SK-N-SH (cell line): ENCODE measurements at regions not wholly inside any gene's neighbourhood (a gene's known extent, or its start where the extent isn't known, plus 50 kb on each side); places are given as distances from the start of the nearest gene placed in this dataset.

Source experiments
- CHD2 ChIP-seq: fragments of 150-350 bp; IDR thresholded peaks from 2 replicates; pipeline ENCODE4 v1.6.1; 2018; ENCODE audit warnings: low read length; ENCODE audit not compliant: partially characterized antibody
- EP300 ChIP-seq, 2 experiments: IDR thresholded peaks; 2 replicates each; pipeline versions ENCODE4 v1.4.0 to v1.6.1; 2012; ENCODE audit warnings: borderline replicate concordance in 1 of 2, low read depth in 1 of 2, low read length in 1 of 2
- JUND ChIP-seq: IDR thresholded peaks from 2 replicates; pipeline ENCODE4 v1.4.0; 2012
- MEF2A ChIP-seq: IDR thresholded peaks from 2 replicates; pipeline ENCODE4 v1.4.0; 2012; ENCODE audit warnings: low read depth, borderline replicate concordance
- NRF1 ChIP-seq: IDR thresholded peaks from 2 replicates; pipeline ENCODE4 v1.6.1; 2012; ENCODE audit warnings: low read depth, mild to moderate bottlenecking, low read length
- SIN3A ChIP-seq: IDR thresholded peaks from 2 replicates; pipeline ENCODE4 v1.6.1; 2012; ENCODE audit warnings: low read depth, mild to moderate bottlenecking, low read length, moderate library complexity, borderline replicate concordance
- TAF1 ChIP-seq: IDR thresholded peaks from 2 replicates; pipeline ENCODE4 v1.6.1; 2012; ENCODE audit warnings: low read depth, mild to moderate bottlenecking, low read length, moderate library complexity, borderline replicate concordance
- YY1 ChIP-seq: IDR thresholded peaks from 2 replicates; pipeline ENCODE4 v1.4.0; 2012; ENCODE audit warnings: low read depth, mild to moderate bottlenecking
- TF ChIP-seq, protein P1 (sequence below): fragments of 200-600 bp; sonication (generic); IDR thresholded peaks from 2 replicates; pipeline ENCODE4 v1.6.1; 2017; ENCODE audit warnings: antibody characterized with exemption, mild to moderate bottlenecking, moderate library complexity
- TF ChIP-seq, protein P2 (sequence below): IDR thresholded peaks from 2 replicates; pipeline ENCODE4 v1.4.0; 2012; ENCODE audit warnings: low read depth

DNA sequence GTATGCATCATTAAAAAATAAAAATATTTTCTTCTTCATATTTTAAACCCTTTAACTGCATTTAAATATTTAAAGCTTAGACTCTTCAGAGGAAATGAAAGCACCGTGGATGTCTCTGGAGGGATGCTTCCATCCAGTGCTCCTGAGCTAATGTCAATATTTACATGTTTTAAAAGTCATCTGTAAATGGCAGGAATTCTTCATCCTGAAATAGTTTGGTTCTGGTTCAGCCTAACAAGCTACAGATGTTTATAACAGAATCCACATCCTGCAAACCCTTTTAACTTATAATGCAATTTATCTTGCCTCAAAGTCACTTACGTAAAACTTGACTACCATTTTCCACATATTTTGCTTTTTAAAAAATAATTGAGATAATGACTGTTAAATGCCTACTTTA, 1207.3 kb downstream of the SLC16A7 start:
- TF ChIP-seq JUND (no peak), TAF1 (no peak), EP300 (IDR thresholded peaks at IDR 0.05; ENCODE audit: borderline replicate concordance in 1 of 2, low read depth in 1 of 2, low read length in 1 of 2) (no peak), CHD2 (no peak), YY1 (no peak), MEF2A (no peak), SIN3A (no peak), NRF1 (no peak)
- TF ChIP-seq, protein P1, sequence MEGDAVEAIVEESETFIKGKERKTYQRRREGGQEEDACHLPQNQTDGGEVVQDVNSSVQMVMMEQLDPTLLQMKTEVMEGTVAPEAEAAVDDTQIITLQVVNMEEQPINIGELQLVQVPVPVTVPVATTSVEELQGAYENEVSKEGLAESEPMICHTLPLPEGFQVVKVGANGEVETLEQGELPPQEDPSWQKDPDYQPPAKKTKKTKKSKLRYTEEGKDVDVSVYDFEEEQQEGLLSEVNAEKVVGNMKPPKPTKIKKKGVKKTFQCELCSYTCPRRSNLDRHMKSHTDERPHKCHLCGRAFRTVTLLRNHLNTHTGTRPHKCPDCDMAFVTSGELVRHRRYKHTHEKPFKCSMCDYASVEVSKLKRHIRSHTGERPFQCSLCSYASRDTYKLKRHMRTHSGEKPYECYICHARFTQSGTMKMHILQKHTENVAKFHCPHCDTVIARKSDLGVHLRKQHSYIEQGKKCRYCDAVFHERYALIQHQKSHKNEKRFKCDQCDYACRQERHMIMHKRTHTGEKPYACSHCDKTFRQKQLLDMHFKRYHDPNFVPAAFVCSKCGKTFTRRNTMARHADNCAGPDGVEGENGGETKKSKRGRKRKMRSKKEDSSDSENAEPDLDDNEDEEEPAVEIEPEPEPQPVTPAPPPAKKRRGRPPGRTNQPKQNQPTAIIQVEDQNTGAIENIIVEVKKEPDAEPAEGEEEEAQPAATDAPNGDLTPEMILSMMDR = no peak
- TF ChIP-seq, protein P2, sequence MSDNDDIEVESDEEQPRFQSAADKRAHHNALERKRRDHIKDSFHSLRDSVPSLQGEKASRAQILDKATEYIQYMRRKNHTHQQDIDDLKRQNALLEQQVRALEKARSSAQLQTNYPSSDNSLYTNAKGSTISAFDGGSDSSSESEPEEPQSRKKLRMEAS = no peak
